ENCODE measurements at regions not wholly inside any gene's neighbourhood (a gene's known extent, or its start where the extent isn't known, plus 50 kb on each side); places are given as distances from the start of the nearest gene placed in this dataset.

DNA sequence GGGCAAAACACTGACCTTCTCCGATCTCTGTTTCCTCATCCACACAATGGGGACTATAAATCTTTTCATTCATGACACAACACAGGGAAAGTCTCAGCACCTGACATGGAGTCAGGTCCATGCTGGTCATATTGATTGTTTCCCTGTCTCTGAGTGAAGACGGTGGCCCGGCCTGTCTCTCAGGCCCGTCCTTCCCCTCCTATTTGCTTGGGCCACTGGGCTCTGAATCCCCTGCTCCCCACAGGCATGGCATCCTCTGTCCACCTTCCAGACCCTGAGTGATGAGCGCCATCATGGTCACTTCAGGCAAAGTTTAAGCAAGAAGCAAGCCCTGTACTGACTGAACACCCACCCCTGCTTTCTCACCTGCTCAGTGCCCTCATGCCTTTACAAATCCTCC lies 113.3 kb upstream of the ALX4 start:
- H3K27ac Mint-ChIP-seq (ENCODE audit: unreplicated experiment): no peak overlapping the region
- Histone ChIP-seq H3K79me2 (ENCODE audit: insufficient read depth, low read length) (no peaks in the 10 kb centered on the region), H3K4me3 (ENCODE audit: insufficient read depth, low read depth, low read length) (no peak overlapping the region), H3K4me2 (ENCODE audit: low read length) (no peak overlapping the region), H3K27ac (ENCODE audit: low read depth, low read length) (no peak overlapping the region), H3K9me3 (ENCODE audit: insufficient read depth, low read depth, low read length) (no peaks in the 10 kb centered on the region), H3K4me1 (ENCODE audit: insufficient read depth, low read length) (no peaks in the 10 kb centered on the region), H3K9ac (ENCODE audit: low read length) (no peak overlapping the region), H3K27me3 (ENCODE audit: insufficient read depth, low read length) (peaks cover 12% of the 10 kb centered on the region), H4K20me1 (ENCODE audit: insufficient read depth, low read length) (no peaks in the 10 kb centered on the region), H3K36me3 (ENCODE audit: insufficient read depth, low read length) (no peaks in the 10 kb centered on the region), H2AFZ (ENCODE audit: low read depth, low read length) (no peak overlapping the region)
- no peaks in the 10 kb centered on the region for H3K4me1 Mint-ChIP-seq (ENCODE audit: low read depth, unreplicated experiment)
- peaks cover 84% of the 10 kb centered on the region for H3K27me3 Mint-ChIP-seq (ENCODE audit: low read depth, unreplicated experiment)
- peaks cover 4% of the 10 kb centered on the region for H3K36me3 Mint-ChIP-seq (ENCODE audit: low read depth, unreplicated experiment)
- H3K4me3 Mint-ChIP-seq (ENCODE audit: unreplicated experiment): no peak overlapping the region
- DNase-seq (ENCODE audit: low read depth) (no peak), FAIRE-seq (no peak)
- no peak for TF ChIP-seq EZH2 (IDR thresholded peaks at IDR 0.05; ENCODE audit: insufficient read depth, low read length)
- TF ChIP-seq, protein P1, sequence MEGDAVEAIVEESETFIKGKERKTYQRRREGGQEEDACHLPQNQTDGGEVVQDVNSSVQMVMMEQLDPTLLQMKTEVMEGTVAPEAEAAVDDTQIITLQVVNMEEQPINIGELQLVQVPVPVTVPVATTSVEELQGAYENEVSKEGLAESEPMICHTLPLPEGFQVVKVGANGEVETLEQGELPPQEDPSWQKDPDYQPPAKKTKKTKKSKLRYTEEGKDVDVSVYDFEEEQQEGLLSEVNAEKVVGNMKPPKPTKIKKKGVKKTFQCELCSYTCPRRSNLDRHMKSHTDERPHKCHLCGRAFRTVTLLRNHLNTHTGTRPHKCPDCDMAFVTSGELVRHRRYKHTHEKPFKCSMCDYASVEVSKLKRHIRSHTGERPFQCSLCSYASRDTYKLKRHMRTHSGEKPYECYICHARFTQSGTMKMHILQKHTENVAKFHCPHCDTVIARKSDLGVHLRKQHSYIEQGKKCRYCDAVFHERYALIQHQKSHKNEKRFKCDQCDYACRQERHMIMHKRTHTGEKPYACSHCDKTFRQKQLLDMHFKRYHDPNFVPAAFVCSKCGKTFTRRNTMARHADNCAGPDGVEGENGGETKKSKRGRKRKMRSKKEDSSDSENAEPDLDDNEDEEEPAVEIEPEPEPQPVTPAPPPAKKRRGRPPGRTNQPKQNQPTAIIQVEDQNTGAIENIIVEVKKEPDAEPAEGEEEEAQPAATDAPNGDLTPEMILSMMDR (IDR thresholded peaks at IDR 0.05; ENCODE audit: insufficient read depth, low read depth, low read length): no peak
- peaks cover 3% of the 10 kb centered on the region for H3K9me3 Mint-ChIP-seq (ENCODE audit: unreplicated experiment)

DNA sequence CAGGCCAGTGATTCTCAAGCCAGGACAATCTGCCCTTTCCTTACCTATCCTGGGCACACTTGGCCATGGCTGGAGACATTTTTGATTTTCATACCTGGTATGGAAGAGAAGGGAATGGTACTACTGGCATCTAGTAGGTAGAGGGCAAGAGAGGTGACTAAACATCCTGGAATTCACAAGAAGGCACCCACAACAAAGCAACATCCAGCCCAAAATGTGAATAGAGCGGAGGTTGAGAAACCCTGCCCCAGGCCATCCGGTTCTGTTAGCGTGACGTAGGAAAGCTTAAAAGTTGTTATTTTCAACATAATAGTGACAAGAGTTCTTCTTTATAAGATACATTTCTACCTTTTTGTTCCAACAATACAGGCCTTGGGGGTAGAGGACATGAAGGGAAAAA lies 114.9 kb upstream of the ALX4 start:
- peaks cover 3% of the 10 kb centered on the region for H3K9me3 Mint-ChIP-seq (ENCODE audit: unreplicated experiment)
- FAIRE-seq: no peak
- peaks cover 77% of the 10 kb centered on the region for H3K27me3 Mint-ChIP-seq (ENCODE audit: low read depth, unreplicated experiment)

GRCh38 chr11:44426119-44426518 lies 116.2 kb upstream of the ALX4 start:
- Histone ChIP-seq H3K9ac (ENCODE audit: low read length) (no peak overlapping the region), H3K36me3 (ENCODE audit: insufficient read depth, low read length) (no peaks in the 10 kb centered on the region), H3K4me1 (ENCODE audit: insufficient read depth, low read length) (no peaks in the 10 kb centered on the region), H4K20me1 (ENCODE audit: insufficient read depth, low read length) (no peaks in the 10 kb centered on the region), H3K4me2 (ENCODE audit: low read length) (no peak overlapping the region), H3K9me3 (ENCODE audit: insufficient read depth, low read depth, low read length) (no peaks in the 10 kb centered on the region), H2AFZ (ENCODE audit: low read depth, low read length) (no peak overlapping the region), H3K4me3 (ENCODE audit: insufficient read depth, low read depth, low read length) (no peak overlapping the region), H3K27ac (ENCODE audit: low read depth, low read length) (no peak overlapping the region), H3K27me3 (ENCODE audit: insufficient read depth, low read length) (peaks cover 10% of the 10 kb centered on the region), H3K79me2 (ENCODE audit: insufficient read depth, low read length) (no peaks in the 10 kb centered on the region)
- H3K27ac Mint-ChIP-seq (ENCODE audit: unreplicated experiment): no peak overlapping the region
- H3K9me3 Mint-ChIP-seq (ENCODE audit: unreplicated experiment): no peaks in the 10 kb centered on the region
- H3K27me3 Mint-ChIP-seq (ENCODE audit: low read depth, unreplicated experiment): peaks cover 73% of the 10 kb centered on the region
- H3K4me3 Mint-ChIP-seq (ENCODE audit: unreplicated experiment): no peak overlapping the region
- TF ChIP-seq, protein P1 (IDR thresholded peaks at IDR 0.05; ENCODE audit: insufficient read depth, low read depth, low read length): no peak
- no peak for TF ChIP-seq EZH2 (IDR thresholded peaks at IDR 0.05; ENCODE audit: insufficient read depth, low read length)
- no peak for DNase-seq (ENCODE audit: low read depth)
- no peaks in the 10 kb centered on the region for H3K4me1 Mint-ChIP-seq (ENCODE audit: low read depth, unreplicated experiment)
- FAIRE-seq: no peak
- peaks cover 4% of the 10 kb centered on the region for H3K36me3 Mint-ChIP-seq (ENCODE audit: low read depth, unreplicated experiment)

More for the DNA sequence above, 114.9 kb upstream of the ALX4 start:
- no peaks in the 10 kb centered on the region for H3K79me2 ChIP-seq (ENCODE audit: insufficient read depth, low read length)
- no peaks in the 10 kb centered on the region for H4K20me1 ChIP-seq (ENCODE audit: insufficient read depth, low read length)
- Mint-ChIP-seq H3K27ac (ENCODE audit: unreplicated experiment) (no peak overlapping the region), H3K4me1 (ENCODE audit: low read depth, unreplicated experiment) (no peaks in the 10 kb centered on the region), H3K36me3 (ENCODE audit: low read depth, unreplicated experiment) (peaks cover 4% of the 10 kb centered on the region), H3K4me3 (ENCODE audit: unreplicated experiment) (no peak overlapping the region)
- no peaks in the 10 kb centered on the region for H3K4me1 ChIP-seq (ENCODE audit: insufficient read depth, low read length)
- no peaks in the 10 kb centered on the region for H3K9me3 ChIP-seq (ENCODE audit: insufficient read depth, low read depth, low read length)
- DNase-seq (ENCODE audit: low read depth): no peak
- no peak overlapping the region for H3K9ac ChIP-seq (ENCODE audit: low read length)
- no peaks in the 10 kb centered on the region for H3K36me3 ChIP-seq (ENCODE audit: insufficient read depth, low read length)
- no peak overlapping the region for H2AFZ ChIP-seq (ENCODE audit: low read depth, low read length)
- H3K4me2 ChIP-seq (ENCODE audit: low read length): no peak overlapping the region
- H3K27ac ChIP-seq (ENCODE audit: low read depth, low read length): no peak overlapping the region
- no peak overlapping the region for H3K4me3 ChIP-seq (ENCODE audit: insufficient read depth, low read depth, low read length)
- peaks cover 10% of the 10 kb centered on the region for H3K27me3 ChIP-seq (ENCODE audit: insufficient read depth, low read length)
- TF ChIP-seq EZH2 (IDR thresholded peaks at IDR 0.05; ENCODE audit: insufficient read depth, low read length): no peak
- TF ChIP-seq, protein P1 (IDR thresholded peaks at IDR 0.05; ENCODE audit: insufficient read depth, low read depth, low read length): no peak

Measured in astrocyte (in vitro differentiated cells and primary cell).